Gastrocnemius medialis (tissue), 4 donors: ENCODE measurements at regions not wholly inside any gene's neighbourhood (a gene's known extent, or its start where the extent isn't known, plus 50 kb on each side); places are given as distances from the start of the nearest gene placed in this dataset.
"Not testable (repeated sequence)": the region's sequence is repeated elsewhere in the genome, so short reads cannot be mapped to it uniquely, and the experiment has no call there.

Experiments
- ATAC-seq, 2 donors: fragments of 150-250 bp; one replicate each; pipeline ENCODE4 v1.9.1; 2016
- DNase-seq, 2 donors: peaks; one replicate each; pipeline ENCODE4 v3.0.0-alpha.2; 2019
- H3K27ac ChIP-seq, 4 donors: fragments of 200-600 bp; sonication (generic); 1 replicate in 1 of 4; 2 replicates in 3 of 4; pipeline ENCODE4 v1.5.1; 2016 to 2018; ENCODE audit warnings: mild to moderate bottlenecking in 2 of 4, moderate library complexity in 1 of 4
- H3K27me3 ChIP-seq, 3 donors: fragments of 200-600 bp; sonication (generic) in 2 of 3; 1 replicate in 1 of 3; 2 replicates in 2 of 3; pipeline versions ENCODE4 v1.5.1 to v1.6.0; 2016 to 2019; ENCODE audit warnings: mild to moderate bottlenecking in 1 of 3, moderate library complexity in 1 of 3
- H3K36me3 ChIP-seq, 2 donors: fragments of 200-600 bp; sonication (generic) in 1 of 2; one replicate each; pipeline ENCODE4 v1.5.1; 2017 to 2018
- H3K4me1 ChIP-seq, 2 donors: fragments of 200-600 bp; sonication (generic) in 1 of 2; one replicate each; pipeline ENCODE4 v1.5.1; 2016 to 2017; ENCODE audit warnings: mild to moderate bottlenecking in 2 of 2
- H3K4me3 ChIP-seq, 4 donors: fragments of 200-600 bp; sonication (generic) in 3 of 4; 1 replicate in 1 of 4; 2 replicates in 3 of 4; pipeline ENCODE4 v1.5.1; 2016 to 2019; ENCODE audit warnings: mild to moderate bottlenecking in 2 of 4
- H3K9me3 ChIP-seq, 3 donors: fragments of 200-600 bp; sonication (generic) in 2 of 3; 1 replicate in 1 of 3; 2 replicates in 2 of 3; pipeline ENCODE4 v1.5.1; 2016 to 2019
- POLR2A ChIP-seq, 2 donors: fragments of 450-650 bp; IDR thresholded peaks; one replicate each; pipeline ENCODE4 v1.6.1; 2017; ENCODE audit warnings: antibody characterized with exemption in 2 of 2, mild to moderate bottlenecking in 2 of 2, moderate library complexity in 2 of 2
- in situ Hi-C, 4 donors: fragments of 200-750 bp; cut with MboI; loops; one replicate each; pipeline versions ENCODE4 v1.15.0 to v1.8.0; 2017; ENCODE audit warnings: low sequenced_read_pairs in 4 of 4
- intact Hi-C: fragments of 100-400 bp; cut with DNase I; formaldehyde crosslinking; loops from one replicate; pipeline ENCODE4 v1.15.1; 2023; ENCODE audit warnings: low total_unique reads
- TF ChIP-seq, protein P1 (sequence below), 5 experiments: fragments of 450-650 bp in 3 of 5; fragments of 200-600 bp in 2 of 5; sonication (generic) in 2 of 5; IDR thresholded peaks in 4 of 5; conservative IDR thresholded peaks in 1 of 5; 1 replicate in 4 of 5; 2 replicates in 1 of 5; pipeline ENCODE4 v1.5.1; 2016 to 2019; ENCODE audit warnings: antibody characterized with exemption in 5 of 5, mild to moderate bottlenecking in 3 of 5, moderate library complexity in 3 of 5

GRCh38 chr5:42875211-42875610 lies 63.5 kb upstream of the SELENOP start:
- no peaks in the 10 kb centered on the region for H3K9me3 ChIP-seq
- H3K36me3 ChIP-seq, result no peaks in the 10 kb centered on the region
- in situ Hi-C loops, result loop anchor here in 3 of 4 donors (25.0 kb wide), 3 partner anchors 88 to 1013 kb away; partner anchors contain the start of genes GHR (in 2 of the 3) and OXCT1 (in 1 of the 3)
- no peaks in the 10 kb centered on the region for H3K4me1 ChIP-seq
- DNase-seq (no peak), ATAC-seq (no peak)
- H3K4me3 ChIP-seq, result no peak overlapping the region
- no peak overlapping the region for H3K27ac ChIP-seq
- no peak for TF ChIP-seq POLR2A (IDR thresholded peaks at IDR 0.05)
- TF ChIP-seq, protein P1, sequence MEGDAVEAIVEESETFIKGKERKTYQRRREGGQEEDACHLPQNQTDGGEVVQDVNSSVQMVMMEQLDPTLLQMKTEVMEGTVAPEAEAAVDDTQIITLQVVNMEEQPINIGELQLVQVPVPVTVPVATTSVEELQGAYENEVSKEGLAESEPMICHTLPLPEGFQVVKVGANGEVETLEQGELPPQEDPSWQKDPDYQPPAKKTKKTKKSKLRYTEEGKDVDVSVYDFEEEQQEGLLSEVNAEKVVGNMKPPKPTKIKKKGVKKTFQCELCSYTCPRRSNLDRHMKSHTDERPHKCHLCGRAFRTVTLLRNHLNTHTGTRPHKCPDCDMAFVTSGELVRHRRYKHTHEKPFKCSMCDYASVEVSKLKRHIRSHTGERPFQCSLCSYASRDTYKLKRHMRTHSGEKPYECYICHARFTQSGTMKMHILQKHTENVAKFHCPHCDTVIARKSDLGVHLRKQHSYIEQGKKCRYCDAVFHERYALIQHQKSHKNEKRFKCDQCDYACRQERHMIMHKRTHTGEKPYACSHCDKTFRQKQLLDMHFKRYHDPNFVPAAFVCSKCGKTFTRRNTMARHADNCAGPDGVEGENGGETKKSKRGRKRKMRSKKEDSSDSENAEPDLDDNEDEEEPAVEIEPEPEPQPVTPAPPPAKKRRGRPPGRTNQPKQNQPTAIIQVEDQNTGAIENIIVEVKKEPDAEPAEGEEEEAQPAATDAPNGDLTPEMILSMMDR (IDR thresholded peaks at IDR 0.05 in 4 of 5, conservative IDR thresholded peaks at IDR 0.05 in 1 of 5), result no peak
- no peaks in the 10 kb centered on the region for H3K27me3 ChIP-seq
- intact Hi-C loops, result no loop called here

- H3K9me3 ChIP-seq, result no peaks in the 10 kb centered on the region
- ATAC-seq (no peak), DNase-seq (no peak)
- H3K27me3 ChIP-seq, result no peaks in the 10 kb centered on the region
- H3K4me1 ChIP-seq, result no peaks in the 10 kb centered on the region
- H3K4me3 ChIP-seq, result no peak overlapping the region
- intact Hi-C loops (no loop called here), in situ Hi-C loops (loop anchor here in 3 of 4 donors (25.0 kb wide), 3 partner anchors 87 to 1012 kb away; partner anchors contain the start of genes GHR (in 2 of the 3) and OXCT1 (in 1 of the 3))
- no peaks in the 10 kb centered on the region for H3K36me3 ChIP-seq
- no peak overlapping the region for H3K27ac ChIP-seq
- no peak for TF ChIP-seq POLR2A (IDR thresholded peaks at IDR 0.05)
- TF ChIP-seq, protein P1 (IDR thresholded peaks at IDR 0.05 in 4 of 5, conservative IDR thresholded peaks at IDR 0.05 in 1 of 5), result no peak
Observed at GRCh38 chr5:42874621-42875198, 63.0 kb upstream of the SELENOP start.

GRCh38 chr5:42872865-42873264 lies 61.2 kb upstream of the SELENOP start:
- Histone ChIP-seq H3K4me1 (no peaks in the 10 kb centered on the region), H3K36me3 (no peaks in the 10 kb centered on the region), H3K27me3 (no peaks in the 10 kb centered on the region), H3K4me3 (no peak overlapping the region), H3K9me3 (no peaks in the 10 kb centered on the region), H3K27ac (no peak overlapping the region)
- in situ Hi-C loops, result no loop called here
- TF ChIP-seq POLR2A (IDR thresholded peaks at IDR 0.05), result no peak
- TF ChIP-seq, protein P1 (IDR thresholded peaks at IDR 0.05 in 4 of 5, conservative IDR thresholded peaks at IDR 0.05 in 1 of 5), result no peak
- DNase-seq (no peak), ATAC-seq (no peak)
- intact Hi-C loops, result no loop called here

DNA sequence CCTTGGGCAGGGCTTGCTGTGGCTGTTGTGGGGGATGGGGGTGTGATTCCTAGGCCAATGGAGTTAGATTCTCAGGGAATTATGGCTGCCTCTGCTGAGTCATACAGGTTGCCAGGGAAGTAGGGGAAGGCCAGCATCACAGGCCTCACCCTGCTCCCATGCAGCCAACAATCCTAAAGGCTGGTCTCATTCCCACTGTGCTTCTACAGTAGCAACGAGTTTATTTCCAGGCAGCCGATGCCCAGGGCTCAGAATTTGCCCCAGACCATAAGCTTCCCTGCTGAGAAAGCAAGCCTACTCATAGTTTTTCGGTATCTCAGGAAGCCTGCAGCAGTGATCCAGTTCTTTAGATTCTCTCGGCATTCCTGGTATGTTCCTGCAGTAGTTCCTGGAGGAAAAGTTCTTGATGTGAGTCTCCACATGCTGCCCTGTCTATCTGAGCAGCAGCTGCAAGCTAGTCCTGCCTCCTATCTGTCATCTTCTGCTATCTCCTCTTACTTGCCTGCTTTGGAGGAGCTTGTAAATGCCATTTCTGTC lies 59.3 kb upstream of the SELENOP start:
- no peak overlapping the region for H3K27ac ChIP-seq
- no peaks in the 10 kb centered on the region for H3K9me3 ChIP-seq
- in situ Hi-C loops, result no loop called here
- no peaks in the 10 kb centered on the region for H3K4me1 ChIP-seq
- no peaks in the 10 kb centered on the region for H3K36me3 ChIP-seq
- DNase-seq (no peak), ATAC-seq (no peak)
- no peaks in the 10 kb centered on the region for H3K27me3 ChIP-seq
- intact Hi-C loops, result no loop called here
- TF ChIP-seq, protein P1 (IDR thresholded peaks at IDR 0.05 in 4 of 5, conservative IDR thresholded peaks at IDR 0.05 in 1 of 5), result no peak
- no peak for TF ChIP-seq POLR2A (IDR thresholded peaks at IDR 0.05)
- no peak overlapping the region for H3K4me3 ChIP-seq

DNA sequence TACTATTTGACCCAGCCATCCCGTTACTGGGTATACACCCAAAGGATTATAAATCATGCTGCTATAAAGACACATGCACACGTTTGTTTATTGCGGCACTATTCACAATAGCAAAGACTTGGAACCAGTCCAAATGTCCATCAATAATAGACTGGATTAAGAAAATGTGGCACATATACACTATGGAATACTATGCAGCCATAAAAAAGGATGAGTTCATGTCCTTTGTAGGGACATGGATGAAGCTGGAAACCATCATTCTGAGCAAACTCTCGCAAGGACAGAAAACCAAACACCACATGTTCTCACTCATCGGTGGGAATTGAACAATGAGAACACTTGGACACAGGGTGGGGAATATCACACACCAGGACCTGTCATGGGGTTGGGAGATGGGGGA lies 56.7 kb upstream of the SELENOP start:
- H3K9me3 ChIP-seq, intact Hi-C loops, in situ Hi-C loops, H3K4me1 ChIP-seq, H3K27ac ChIP-seq, H3K4me3 ChIP-seq, H3K27me3 ChIP-seq, ATAC-seq, H3K36me3 ChIP-seq, DNase-seq: not testable (repeated sequence)

DNA sequence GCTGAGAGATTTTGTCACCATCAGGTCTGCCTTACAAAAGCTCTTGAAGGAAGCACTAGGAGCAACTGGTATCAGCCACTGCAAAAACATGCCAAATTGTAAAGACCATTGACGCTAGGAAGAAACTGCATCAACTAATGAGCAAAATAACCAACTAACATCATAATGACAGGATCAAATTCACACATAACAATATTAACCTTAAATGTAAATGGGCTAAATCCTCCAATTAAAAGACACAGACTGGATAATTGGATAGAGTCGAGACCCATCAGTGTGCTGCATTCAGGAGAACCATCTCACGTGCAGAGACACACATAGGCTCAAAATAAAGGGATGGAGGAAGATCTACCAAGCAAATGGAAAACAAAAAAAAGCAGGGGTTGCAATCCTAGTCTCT lies 53.1 kb upstream of the SELENOP start:
- H3K36me3 ChIP-seq, ATAC-seq, H3K27me3 ChIP-seq, DNase-seq, in situ Hi-C loops, intact Hi-C loops, H3K9me3 ChIP-seq, H3K4me3 ChIP-seq, H3K4me1 ChIP-seq, H3K27ac ChIP-seq: not testable (repeated sequence)
